ENCODE measurements at regions not wholly inside any gene's neighbourhood (a gene's known extent, or its start where the extent isn't known, plus 50 kb on each side); places are given as distances from the start of the nearest gene placed in this dataset.

DNA sequence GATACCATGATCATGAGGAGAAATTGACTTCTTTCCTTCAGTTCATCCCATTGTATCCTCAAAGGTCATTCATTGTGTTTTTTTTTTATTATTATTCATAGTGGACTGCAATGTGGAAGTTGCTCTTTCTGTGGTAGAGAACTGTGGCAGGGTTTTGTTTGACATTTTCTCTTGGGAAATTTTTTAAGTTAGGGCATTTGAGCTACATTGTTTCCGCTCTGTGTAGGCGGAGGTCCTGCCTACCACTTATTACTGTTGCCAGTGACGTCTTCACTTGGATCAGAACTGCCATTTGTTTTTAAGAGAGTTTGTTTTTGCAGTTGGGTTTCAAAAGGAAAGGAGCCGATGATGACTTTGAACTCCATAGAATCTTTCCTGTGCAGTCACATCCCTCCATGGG is 287.4 kb upstream of the FMN2 start:
- FAIRE-seq = no peak

DNA sequence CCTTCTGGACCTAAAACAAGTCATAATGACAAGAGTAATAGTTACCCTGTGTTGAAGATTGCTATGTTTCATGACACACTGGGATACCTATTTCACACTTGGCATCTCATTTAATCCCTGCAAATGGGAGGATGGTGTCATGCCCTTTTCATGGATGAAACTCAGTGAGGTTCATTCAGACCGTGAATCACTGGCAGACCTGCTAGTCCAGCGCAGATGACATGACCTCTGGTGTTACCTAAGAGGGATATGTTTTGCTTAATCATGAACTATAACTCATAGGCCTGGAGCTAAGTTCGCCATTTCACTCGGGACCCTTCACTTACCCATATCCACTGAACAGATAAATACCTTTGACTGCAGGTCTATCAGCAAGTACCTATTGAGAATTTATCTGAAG is 286.6 kb upstream of the FMN2 start:
- FAIRE-seq = no peak

DNA sequence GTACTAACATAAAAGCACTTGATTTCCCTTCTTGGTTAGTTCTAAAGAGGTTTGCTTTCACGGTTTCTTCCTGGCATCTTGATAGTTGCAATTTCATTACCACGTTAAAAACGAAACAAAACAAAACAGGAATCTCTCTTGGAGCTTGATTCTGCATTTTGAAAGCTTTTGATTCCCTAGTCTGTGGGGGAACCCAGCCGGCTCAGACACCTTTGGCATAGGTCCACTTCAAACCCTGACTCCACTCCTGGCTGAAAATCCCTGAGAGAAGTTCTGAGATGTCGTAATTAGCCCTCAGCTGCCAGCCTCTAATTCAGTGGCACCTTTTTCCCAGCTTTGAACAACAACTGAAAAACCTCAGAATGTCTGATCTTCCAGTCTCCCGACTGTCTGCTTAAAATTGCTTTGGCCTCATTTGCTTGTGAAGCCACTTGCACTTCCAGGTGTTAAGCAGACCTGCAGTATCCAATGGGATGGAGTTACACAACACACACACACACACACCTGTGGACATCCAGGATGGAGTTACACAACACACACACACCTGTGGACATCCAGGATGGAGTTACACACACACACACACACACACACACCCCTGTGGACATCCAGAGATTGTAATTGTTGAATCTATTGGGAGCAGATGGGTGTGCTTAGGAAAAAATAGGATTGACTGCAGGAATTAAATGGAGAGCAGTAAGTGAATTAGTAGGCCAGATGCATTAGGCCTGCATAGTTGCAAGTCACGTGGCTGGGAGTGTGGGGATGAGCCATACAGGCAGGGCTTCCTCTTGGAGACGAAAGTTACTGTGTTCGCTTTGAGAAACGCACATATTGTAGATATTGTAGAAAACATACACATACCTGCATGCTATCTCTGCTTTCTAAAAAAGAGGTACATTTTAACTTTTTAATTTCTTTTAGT is 285.6 kb upstream of the FMN2 start:
- FAIRE-seq = no peak

GRCh38 chr1:239806897-239807296 is 284.8 kb upstream of the FMN2 start:
- FAIRE-seq = no peak

DNA sequence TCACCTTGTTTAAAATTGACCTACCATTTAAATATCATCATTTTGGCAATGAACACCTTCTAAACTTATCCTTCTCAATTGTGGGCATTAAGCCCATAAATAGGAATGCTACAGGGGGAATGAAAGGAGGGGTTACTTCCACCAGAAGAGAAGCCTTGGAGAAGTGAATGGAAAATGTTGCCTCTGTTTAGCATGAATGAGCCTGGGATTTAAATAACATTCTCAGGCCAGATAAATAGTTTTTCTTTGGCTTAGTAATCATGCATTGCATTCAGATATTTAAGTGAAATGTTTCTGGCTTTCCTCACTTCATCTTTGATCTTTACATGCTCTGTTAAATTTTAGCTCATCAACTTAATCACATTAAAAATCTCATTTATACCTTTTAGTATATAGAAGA is 284.3 kb upstream of the FMN2 start:
- FAIRE-seq = no peak

- no peak for FAIRE-seq
These were observed 281.6 kb upstream of the FMN2 start for GRCh38 chr1:239810061-239810481.

GRCh38 chr1:239811211-239811885 is 280.3 kb upstream of the FMN2 start:
- FAIRE-seq = no peak

DNA sequence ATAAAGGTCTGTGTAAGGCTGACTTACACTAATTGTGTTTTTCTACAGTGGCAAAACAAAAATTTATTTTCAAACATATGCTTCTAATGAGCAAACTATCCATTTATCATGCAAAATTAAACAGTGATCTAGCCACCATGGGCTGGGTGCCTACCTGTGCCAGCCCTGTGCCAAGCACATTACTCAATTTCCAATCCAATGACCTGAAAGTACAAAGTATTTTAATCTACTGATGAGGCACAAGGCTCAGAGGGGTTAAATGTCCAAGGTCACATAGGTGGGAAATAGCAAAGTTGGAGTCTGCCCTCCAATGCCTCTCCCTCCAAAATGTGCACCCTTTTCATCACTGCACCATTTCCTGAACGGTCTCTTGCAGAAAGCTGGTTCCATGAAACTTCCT is 279.1 kb upstream of the FMN2 start:
- no peak for FAIRE-seq

DNA sequence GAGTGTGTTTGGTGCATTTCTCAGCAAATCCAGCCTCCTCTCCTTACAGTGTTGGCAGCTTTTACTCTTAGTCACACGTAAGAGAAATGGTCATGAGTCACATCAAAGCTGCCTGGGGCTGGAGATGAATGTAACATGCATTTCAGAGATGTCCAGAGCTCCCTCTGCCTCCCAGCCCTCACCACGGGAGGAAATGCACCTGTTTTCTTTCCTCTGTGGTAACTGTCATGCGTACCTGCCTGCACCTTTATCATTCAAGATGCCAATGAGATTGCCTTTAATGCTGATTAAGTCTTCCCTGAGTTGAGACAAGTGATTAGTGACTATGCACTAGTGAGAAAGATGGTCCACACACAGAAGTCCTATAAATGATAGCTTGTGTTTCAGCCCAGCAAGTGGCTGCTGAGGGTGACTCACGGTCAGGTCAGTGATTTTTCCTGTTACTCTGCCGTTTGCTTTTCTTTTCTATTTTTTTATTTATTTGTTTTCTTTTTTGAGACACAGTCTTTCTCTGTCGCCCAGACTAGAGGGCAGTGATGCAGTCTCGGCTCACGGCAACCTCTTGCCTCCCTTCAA is 277.3 kb upstream of the FMN2 start:
- FAIRE-seq = peak; percentile 93

DNA sequence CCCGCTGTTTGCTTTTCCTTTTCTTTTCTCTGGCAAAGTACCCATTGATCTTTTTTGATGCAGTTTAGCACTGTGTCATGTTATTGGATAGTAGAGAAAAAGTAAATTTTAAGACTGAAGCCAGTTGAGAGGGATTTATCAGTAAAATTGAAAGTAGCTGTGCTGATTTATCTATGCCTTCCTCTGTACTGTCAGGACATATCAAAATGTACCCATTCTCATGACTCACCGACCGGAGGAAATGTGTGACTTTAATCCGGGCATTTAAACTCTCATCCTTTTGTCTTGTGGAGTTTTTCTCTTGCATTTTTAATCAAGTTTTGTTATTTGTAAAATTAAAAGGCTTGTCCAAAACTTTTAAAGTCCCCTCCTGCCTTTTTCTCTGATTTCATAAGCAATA is 276.6 kb upstream of the FMN2 start:
- no peak for FAIRE-seq

GRCh38 chr1:239816081-239816782 is 275.5 kb upstream of the FMN2 start:
- FAIRE-seq = peak; percentile 95

DNA sequence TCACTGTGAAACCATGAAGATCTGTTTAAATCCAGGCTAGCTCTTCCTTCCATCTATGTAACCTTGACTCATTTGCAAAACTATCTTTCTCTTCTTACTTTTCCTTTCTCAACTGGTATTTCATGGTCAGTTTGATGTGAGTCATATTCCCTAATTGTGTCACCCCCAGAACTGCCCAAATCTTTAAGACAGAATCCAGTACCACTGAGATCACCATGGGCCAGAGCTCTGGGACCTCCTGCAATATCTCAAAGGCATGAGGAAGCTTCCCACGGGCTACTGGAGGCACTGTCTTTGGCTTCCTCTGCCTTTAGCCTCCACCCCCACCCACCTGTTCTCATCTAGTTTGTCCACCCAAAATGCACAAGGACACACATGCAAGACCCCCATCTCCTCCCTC is 274.4 kb upstream of the FMN2 start:
- FAIRE-seq = no peak

GRCh38 chr1:239817801-239818200 is 273.9 kb upstream of the FMN2 start:
- no peak for FAIRE-seq

DNA sequence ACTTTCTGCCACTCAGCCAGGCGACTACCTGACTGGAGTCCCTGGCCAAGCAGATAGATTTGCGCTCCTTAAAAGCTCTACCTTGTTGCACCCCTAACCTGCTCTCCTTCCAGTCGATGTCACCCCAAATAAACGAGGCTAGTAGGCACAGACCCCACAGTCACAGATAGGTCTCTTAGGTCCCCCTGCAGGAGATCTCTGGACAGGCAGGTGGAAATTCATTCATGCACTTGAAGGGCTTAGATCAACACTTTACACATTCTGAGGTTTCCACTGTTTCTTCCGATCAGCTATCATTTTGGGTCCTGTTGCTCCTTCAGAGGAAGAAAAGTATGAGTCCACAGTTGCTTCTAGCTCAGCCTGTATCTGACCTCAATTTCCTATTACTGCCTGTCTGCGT is 272.6 kb upstream of the FMN2 start:
- FAIRE-seq = no peak

DNA sequence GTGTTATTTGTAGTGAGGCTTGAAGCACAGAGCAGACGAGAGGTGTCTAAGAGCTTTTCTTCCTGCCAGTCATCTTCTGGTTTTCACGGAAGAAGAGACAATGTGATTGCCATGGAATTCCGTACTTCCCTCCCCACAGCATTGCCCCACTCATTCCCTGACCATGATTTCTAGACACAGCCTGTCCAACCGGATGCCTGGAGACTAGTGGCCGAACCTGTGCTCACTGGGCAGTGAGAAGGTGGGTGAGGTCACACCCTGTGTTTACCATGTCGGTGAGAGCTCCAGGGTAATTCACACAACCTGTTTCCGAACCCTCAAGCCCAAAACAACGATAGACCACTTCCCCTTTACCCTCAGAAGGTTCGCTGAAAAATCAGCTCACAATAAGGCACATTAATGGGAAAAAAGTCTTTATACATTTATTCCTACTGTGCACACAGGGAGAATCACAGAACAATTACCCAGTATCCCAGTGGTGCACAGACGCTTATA is 271.9 kb upstream of the FMN2 start:
- FAIRE-seq = no peak

DNA sequence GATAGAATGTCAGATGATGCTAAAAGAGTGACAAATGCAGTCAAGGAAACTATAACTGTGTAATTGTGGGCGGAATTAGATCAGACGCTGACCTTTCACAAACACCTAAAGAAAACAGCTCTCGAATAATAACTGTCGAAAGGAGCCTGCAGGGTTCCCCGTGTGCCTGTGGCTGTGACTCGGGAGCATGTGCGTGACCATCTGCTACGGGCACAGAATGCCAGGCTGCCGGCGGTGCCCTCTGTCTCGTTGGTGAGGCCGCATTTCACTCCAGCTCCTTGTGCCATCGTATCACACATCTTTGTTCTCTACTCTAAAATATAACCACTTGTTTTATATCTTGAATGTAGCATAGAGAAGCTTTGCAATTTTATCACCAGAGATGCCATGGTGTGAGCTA is 267.8 kb upstream of the FMN2 start:
- no peak for FAIRE-seq

- no peak for FAIRE-seq
These were observed 265.5 kb upstream of the FMN2 start for GRCh38 chr1:239826211-239826610.

DNA sequence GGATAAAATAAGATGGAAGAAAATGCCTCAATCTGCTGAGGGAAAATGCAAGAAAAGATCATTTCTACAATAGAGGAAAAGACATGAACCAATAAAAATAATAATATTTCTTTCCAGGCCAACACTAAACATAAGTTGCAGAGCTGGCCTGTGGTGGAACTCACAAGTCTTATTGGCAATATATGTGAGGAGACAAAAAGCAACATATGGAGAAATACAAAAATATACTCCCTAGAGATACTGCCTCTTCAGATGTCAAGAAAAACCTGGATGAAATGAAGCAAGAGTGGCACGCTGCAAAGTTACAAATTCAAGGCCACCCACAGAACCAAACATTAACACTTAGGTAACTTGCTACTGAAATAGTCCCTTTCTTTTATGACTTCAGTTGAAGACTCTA is 264.9 kb upstream of the FMN2 start:
- no peak for FAIRE-seq

DNA sequence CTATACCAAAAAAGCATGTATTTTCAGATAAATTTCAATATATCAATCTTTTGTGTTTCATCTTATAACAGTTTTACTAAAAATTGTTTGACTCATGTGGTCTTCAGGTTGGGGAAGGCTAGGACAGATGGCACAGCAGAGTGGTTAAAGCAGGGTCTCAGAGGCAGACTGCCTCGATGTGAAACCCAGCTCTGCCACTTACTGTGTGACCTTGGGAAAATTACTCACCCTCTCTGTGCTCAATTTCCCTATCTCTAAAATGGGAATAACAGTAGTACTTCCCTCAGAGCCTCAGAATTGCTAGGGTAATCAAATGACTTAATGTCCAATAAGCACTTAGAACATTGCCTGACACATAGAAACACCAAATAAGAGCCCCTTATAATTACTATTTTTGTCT is 262.1 kb upstream of the FMN2 start:
- no peak for FAIRE-seq

GRCh38 chr1:239831577-239832355 is 259.9 kb upstream of the FMN2 start:
- FAIRE-seq = no peak

DNA sequence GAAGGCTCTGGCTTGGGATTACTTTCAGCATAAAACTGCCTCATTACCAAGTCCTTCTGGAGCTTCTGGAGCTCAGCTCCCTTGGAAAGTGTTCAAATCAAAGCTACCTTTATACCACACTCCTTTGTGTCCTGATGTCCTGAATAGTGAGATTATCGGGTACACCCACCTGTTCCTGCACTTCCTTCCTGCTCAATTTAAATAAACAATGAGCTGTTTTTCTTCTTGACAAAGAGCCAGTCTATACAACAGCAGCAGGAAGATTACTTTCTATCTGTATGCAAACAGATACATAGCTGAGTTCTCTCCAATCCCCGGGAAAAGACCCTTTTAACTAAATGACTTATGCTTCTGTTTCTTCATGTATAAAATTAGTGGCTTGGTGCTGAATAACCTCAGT is 258.0 kb upstream of the FMN2 start:
- FAIRE-seq = no peak

GRCh38 chr1:239835946-239836440 is 255.7 kb upstream of the FMN2 start:
- no peak for FAIRE-seq
